Ureter (tissue), 1 donor: ENCODE measurements at regions not wholly inside any gene's neighbourhood (a gene's known extent, or its start where the extent isn't known, plus 50 kb on each side); places are given as distances from the start of the nearest gene placed in this dataset.

Experiments
- DNase-seq: peaks from one replicate; pipeline ENCODE4 v3.0.0-alpha.2; 2020; ENCODE audit warnings: low spot score
- donor health status: DM: yes; HTN: yes; CAD: no.

GRCh38 chrX:40149286-40150175 is 51.8 kb upstream of the BCOR start:
- DNase-seq = no peak

DNA sequence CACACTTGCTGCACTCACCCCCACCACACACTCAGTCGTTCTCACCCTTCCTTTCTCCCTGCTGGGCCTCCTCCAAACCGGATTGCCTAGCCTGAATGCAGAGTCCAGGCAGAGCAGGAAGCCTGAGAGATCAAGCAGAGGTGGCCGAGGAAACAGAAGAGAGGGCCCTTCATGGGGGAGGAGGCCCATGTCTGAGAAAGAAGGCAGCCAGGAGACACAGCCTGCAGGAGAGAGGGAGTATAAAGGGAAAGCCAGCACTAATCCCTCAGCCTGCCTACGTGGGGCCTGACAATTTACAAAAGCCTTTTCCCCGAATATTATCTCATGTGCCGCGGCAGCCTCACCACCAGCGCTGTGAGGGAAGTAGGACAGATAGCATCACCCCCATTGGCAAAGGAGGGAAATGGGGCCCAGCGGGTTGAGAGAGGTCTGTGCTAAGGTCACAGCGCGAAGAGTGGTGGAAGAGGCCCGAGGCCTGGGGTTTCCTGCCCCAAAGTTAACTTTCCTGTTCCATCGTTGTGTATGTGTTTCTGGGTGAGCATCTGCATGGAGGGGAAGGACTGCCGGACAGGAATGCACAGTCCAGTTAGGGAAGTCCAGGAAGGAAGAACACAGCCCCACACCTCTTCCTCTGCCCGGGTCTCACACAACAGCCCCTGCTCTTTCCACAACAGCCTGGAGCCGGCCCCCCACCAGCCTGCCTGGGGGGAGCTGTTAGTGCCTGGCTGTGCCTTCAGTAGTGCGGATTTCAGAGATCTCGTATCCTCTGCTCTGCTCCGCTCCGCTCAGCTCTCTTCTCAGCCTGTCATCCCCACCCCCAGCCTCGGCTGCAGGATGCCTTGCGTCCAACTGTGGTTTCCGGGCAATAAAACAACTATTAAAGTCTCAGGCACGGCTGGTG is 50.9 kb upstream of the BCOR start:
- DNase-seq = no peak

DNA sequence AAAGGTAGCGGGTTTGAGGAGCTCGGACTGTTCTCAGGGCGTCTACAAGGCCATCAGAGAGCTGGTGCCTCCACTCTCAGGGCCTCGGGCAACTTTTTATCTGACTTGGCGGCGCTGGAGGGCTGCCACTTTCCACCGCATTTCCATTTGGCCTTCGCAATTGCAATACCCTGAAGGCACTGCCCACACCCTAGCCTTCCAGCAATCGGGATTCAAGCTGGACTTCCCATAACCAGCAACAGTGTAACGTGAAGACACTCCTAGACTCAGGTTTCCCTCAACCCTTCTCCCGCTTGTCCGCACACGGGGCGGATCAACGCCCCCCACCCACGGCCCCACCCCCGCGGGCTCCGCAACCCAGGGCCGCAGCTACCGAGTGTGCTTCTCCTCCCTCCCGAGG is 50.2 kb upstream of the BCOR start:
- no peak for DNase-seq
